HG03354 (cell line): ENCODE measurements at regions not wholly inside any gene's neighbourhood (a gene's known extent, or its start where the extent isn't known, plus 50 kb on each side); places are given as distances from the start of the nearest gene placed in this dataset.

ENCODE experiments used
- ATAC-seq: cut with Tn5 transposase; IDR thresholded peaks from one replicate; pipeline ENCODE4 v1.9.1; 2021; ENCODE audit warnings: mild to moderate bottlenecking; ENCODE audit not compliant: unreplicated experiment, poor library complexity, severe bottlenecking

DNA sequence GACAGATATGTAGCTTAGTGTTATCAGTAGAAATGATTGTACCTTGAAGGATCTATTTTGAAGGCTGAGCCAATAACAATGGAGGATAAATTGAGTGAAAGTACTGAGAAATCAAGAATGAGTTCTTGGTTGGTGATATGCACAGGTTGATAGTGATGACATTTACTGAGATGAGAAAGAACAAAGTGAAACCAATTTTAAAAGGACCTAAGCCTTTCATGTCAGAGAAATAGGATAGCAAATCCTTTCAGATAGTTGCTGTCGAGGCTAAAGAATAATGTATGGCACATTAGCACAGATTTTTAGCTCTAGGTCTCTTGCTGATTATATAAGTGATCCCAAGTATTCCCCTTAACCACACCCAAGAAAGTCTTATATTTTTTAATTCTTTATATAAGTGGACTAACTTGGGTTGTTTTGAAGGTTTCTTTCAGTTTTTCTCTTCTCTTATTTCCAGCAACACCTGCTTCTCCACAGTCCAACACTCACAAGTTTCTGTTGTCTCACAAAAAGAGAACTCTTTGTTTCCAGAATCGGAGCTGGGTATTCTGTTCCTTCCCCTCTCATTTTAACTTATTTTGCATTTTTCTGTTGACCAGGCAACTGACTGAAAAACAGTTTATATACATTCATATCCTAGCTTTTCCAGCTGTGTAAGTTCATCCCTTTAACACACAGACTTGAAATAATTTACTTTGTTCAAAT lies 286.9 kb upstream of the ATP10B start:
- peak; percentile 64 for ATAC-seq

- no peak for ATAC-seq
These were observed 282.9 kb upstream of the ATP10B start for GRCh38 chr5:161134956-161135355.

DNA sequence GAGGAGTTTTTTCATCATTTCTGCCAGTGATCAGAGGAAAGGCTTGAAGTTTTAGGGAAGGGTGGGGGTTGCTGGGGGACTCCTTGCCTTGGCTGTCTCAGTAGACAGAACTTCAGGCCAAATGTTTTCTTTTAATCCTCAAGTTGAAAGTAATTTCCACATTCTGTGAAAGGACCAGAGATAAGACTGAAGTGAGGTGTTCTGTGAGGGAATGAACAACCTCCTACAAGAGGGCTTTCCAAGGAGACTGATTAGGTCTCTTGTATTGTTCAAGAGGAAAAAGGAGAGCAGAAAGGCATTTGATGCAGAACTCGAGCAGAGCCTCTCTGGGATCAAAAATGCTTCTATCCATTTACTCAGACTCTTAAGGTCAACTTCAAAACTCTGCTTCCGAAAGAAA lies 282.1 kb upstream of the ATP10B start:
- no peak for ATAC-seq

GRCh38 chr5:161115941-161116340 lies 263.9 kb upstream of the ATP10B start:
- ATAC-seq, result no peak

GRCh38 chr5:161112371-161112770 lies 260.4 kb upstream of the ATP10B start:
- no peak for ATAC-seq

- no peak for ATAC-seq
These were observed 253.5 kb upstream of the ATP10B start for GRCh38 chr5:161105525-161105924.

- no peak for ATAC-seq
These were observed 246.5 kb upstream of the ATP10B start for GRCh38 chr5:161098516-161098915.

DNA sequence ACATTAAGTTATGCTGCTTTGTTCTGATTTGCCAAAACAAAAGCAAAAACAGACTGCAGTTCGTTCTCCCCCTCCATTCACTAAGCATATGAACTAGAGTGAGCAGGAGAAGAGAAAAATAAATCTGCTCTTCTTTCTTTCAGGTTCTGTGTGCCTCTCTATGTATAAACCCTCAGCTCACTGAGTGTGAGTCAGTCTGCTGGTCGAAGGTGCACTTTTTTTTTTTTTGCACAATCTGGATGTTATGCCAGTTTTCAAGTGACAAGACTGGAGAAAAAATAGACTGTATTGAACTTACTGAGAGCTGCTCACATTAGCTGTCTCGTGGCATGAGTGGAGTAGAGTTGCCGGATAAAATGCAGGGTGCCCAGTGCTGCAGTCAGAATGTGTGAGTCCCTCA lies 244.6 kb upstream of the ATP10B start:
- no peak for ATAC-seq

- no peak for ATAC-seq
These were observed 243.9 kb upstream of the ATP10B start for GRCh38 chr5:161095953-161096352.

DNA sequence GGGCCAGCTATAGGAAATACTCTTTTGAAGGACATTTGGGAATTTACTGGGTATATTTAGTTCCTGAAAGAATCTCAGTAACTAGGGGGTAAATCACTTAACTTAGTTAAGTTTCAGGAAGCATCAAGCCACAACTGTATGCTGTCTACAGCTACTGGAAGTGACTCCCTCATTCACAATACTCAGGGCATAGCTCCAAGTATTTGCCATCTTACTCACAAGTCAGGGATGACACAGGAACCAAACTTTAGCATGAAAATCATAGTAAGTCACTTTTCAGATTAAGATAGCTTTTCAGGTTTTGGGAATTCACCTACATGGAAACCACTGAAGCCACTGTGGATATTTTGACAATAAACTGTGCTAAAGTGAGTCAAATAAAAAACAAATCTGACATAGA lies 242.4 kb upstream of the ATP10B start:
- ATAC-seq, result no peak

DNA sequence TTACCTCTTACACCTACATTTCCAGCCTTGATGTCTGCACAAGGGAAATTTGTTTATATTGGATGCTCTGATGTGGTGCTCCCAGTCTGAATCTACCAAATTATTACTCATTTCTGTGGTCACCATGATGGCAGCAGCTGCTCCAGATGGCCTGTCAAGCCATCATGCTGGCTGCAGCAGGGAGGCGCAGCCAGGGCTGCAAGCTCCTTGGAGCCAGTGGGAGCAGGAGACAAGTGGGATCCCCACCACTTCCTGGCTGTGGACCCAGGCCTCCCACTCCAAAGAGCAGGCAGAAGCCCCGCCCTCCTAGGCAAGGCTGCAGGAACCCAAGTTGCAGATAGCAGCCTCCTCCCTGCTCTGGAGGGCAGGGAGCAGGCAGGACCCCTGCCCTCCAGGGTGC lies 241.1 kb upstream of the ATP10B start:
- no peak for ATAC-seq

- no peak for ATAC-seq
These were observed 237.6 kb upstream of the ATP10B start for GRCh38 chr5:161089569-161089968.

GRCh38 chr5:161086461-161086860 lies 234.4 kb upstream of the ATP10B start:
- no peak for ATAC-seq

GRCh38 chr5:161085056-161085455 lies 233.0 kb upstream of the ATP10B start:
- ATAC-seq, result no peak

- no peak for ATAC-seq
These were observed 232.1 kb upstream of the ATP10B start for GRCh38 chr5:161084115-161084514.

DNA sequence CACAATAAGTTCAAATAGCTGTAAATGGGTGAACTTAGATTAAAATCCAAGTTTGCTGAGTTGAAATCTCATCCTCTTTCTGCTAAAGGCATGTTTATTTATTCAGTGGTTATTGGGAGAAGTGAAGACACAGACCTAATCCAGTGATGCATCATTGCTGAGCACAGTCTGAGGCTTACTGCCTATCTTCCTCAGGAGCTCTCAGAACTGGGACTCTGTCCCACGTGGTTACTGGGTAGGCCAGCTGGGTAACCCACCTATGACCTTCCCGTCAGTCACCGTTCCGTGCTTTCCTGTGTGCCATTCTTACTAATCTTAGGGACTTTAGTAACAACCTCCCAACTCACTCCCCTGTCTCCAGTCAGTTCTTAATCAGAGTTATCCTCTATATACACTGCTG lies 226.8 kb upstream of the ATP10B start:
- ATAC-seq, result peak; percentile 50

DNA sequence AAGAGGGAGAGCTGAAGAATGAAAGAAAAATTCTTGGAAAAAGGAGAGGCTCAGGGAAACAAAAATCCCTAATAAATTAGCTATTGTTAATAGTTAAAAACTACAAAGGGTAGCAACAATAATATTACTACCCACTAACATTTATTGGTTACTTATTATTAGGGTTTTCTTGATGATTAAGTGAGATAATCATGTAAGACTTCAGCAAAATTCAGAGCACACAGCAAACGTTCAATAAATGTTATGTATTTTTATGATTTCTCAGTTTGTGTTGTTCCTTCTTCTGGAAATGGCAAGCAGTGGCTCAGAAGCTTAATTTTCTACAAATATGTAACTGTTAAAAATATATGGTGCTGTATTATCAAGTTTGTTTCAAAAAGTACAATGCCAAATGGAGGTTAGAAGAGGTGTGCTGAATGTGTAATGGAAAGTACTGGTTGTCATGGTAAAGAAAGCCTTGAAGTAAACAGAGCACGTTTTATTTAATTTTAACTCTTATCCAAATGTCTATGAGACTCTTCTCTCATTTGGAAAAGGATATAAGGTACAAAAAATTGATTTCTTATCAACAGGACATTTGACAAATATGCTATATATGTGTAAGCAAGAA lies 226.0 kb upstream of the ATP10B start:
- ATAC-seq, result peak; percentile 70

- ATAC-seq, result no peak
These were observed 225.5 kb upstream of the ATP10B start for GRCh38 chr5:161077496-161077895.

DNA sequence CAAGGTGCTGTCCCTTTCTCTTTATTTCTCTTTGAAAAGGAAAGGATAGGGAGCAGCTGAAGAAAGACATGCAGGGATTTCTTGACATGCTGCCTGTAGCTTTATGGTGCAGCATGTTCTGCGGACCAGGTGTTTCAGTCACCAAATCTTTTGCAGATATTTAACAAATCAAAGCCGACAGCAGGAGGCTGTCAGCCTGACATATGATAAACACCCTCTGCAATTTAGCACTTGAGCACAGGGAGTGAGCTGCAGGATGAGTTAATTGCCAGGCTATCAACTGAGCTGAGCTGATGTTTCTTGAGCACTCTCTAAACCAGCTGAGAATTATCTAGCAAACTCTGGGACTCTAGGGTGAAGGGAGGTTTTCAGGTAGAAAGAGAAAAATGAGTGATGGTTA lies 212.8 kb upstream of the ATP10B start:
- ATAC-seq, result no peak

DNA sequence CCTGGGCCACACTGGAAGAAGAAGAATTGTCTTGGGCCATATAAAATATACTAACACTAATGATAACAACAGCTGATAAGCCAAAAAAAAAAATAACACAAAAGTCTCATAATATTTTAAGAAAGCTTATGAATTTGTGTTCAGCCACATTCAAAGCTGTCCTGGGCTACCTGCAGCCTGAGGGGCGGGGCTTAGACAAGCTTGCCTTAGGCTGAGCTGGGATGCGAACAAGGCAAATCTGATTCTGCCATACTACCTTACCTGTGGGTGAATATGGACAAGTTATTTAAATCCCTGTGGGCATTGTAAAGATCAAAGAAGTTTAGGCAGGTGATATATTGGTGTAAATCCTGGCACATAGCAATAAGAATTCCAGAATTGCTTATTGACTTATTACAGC lies 212.3 kb upstream of the ATP10B start:
- ATAC-seq, result no peak

- no peak for ATAC-seq
These were observed 206.8 kb upstream of the ATP10B start for GRCh38 chr5:161058781-161059180.
